ENCODE measurements at regions not wholly inside any gene's neighbourhood (a gene's known extent, or its start where the extent isn't known, plus 50 kb on each side); places are given as distances from the start of the nearest gene placed in this dataset.

DNA sequence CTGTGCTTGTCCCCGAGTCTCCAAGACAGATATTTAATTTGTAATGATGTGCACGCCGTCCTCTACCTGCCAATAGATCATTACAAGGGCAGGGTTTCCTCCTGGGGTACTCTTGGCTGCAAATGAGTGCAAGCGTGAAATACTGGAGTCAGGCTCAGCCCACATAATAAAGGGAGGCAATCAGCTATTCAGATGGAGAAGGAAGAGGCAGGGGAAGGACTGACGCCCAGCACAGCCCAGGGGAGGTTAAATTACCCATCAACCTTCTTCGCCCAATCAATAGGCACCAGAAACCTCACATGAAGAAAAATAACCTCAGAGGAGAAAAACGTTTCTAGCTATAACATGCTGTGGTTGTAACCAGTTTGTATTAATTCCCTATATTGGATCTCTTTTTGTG is 544.9 kb upstream of the ADARB2 start:
- no peak overlapping the region for H3K4ac ChIP-seq (ENCODE audit: low read length)
- WGBS, 2 donors (ENCODE audit: extremely low coverage in 2 of 2, insufficient read length in 2 of 2, insufficient replicate concordance in 1 of 2): no CpG with 5 or more reads among the region's 7 CpGs
- H3K4me2 ChIP-seq (ENCODE audit: insufficient read depth, low read length, poor library complexity, severe bottlenecking): no peak overlapping the region
- H2AFZ ChIP-seq (ENCODE audit: low read length): no peak overlapping the region
- H4K91ac ChIP-seq (ENCODE audit: low read depth, low read length, poor library complexity): no peak overlapping the region
- H2BK12ac ChIP-seq (ENCODE audit: low read length): no peak overlapping the region
- no peaks in the 10 kb centered on the region for H3K27me3 ChIP-seq (ENCODE audit: control insufficient read depth in 3 of 3, insufficient read depth in 3 of 3, low read depth in 1 of 3, low read length in 3 of 3)
- no peak overlapping the region for H3K27ac ChIP-seq (replicated peaks; ENCODE audit: low read length)
- no peaks in the 10 kb centered on the region for H3K9me3 ChIP-seq (replicated peaks in 1 of 2; ENCODE audit: control insufficient read depth in 2 of 2, insufficient read depth in 1 of 2, low read depth in 1 of 2, low read length in 2 of 2)
- H4K8ac ChIP-seq (ENCODE audit: low read depth, low read length): no peak overlapping the region
- H3K9ac ChIP-seq (ENCODE audit: low read depth, low read length, poor library complexity): no peak overlapping the region
- peaks cover 0 to 20% of the 10 kb centered on the region in 2 donors for H3K4me1 ChIP-seq (ENCODE audit: control insufficient read depth in 2 of 2, insufficient read depth in 1 of 2, low read depth in 1 of 2, low read length in 2 of 2)
- no peak overlapping the region for H3K4me3 ChIP-seq (ENCODE audit: low read length in 2 of 2)
- H2BK5ac ChIP-seq (ENCODE audit: low read length): no peak overlapping the region
- DNase-seq (ENCODE audit: low spot score): no peak
- H2BK120ac ChIP-seq (ENCODE audit: low read depth, low read length): no peak overlapping the region
- no peaks in the 10 kb centered on the region for H3K36me3 ChIP-seq (replicated peaks in 1 of 2; ENCODE audit: control insufficient read depth in 2 of 2, insufficient read depth in 2 of 2, low read length in 2 of 2)
- no peak overlapping the region for H3K23ac ChIP-seq (ENCODE audit: low read depth, low read length, poor library complexity)
- H2BK15ac ChIP-seq (ENCODE audit: low read length): no peak overlapping the region
- H3K79me1 ChIP-seq (ENCODE audit: low read depth, low read length): no peaks in the 10 kb centered on the region
- H3K14ac ChIP-seq (ENCODE audit: low read length): no peak overlapping the region
- no peak overlapping the region for H2AK5ac ChIP-seq (ENCODE audit: low read depth, low read length)
- H3K18ac ChIP-seq (ENCODE audit: low read length): no peak overlapping the region

GRCh38 chr10:2280713-2281300 is 543.5 kb upstream of the ADARB2 start:
- Histone ChIP-seq H2BK15ac (ENCODE audit: low read length) (no peak overlapping the region), H3K4ac (ENCODE audit: low read length) (no peak overlapping the region), H3K36me3 (replicated peaks in 1 of 2; ENCODE audit: control insufficient read depth in 2 of 2, insufficient read depth in 2 of 2, low read length in 2 of 2) (no peaks in the 10 kb centered on the region), H3K4me3 (ENCODE audit: low read length in 2 of 2) (no peak overlapping the region), H3K9me3 (replicated peaks in 1 of 2; ENCODE audit: control insufficient read depth in 2 of 2, insufficient read depth in 1 of 2, low read depth in 1 of 2, low read length in 2 of 2) (no peaks in the 10 kb centered on the region), H3K9ac (ENCODE audit: low read depth, low read length, poor library complexity) (no peak overlapping the region), H3K4me1 (ENCODE audit: control insufficient read depth in 2 of 2, insufficient read depth in 1 of 2, low read depth in 1 of 2, low read length in 2 of 2) (peaks cover 0 to 20% of the 10 kb centered on the region in 2 donors), H4K91ac (ENCODE audit: low read depth, low read length, poor library complexity) (no peak overlapping the region), H3K23ac (ENCODE audit: low read depth, low read length, poor library complexity) (no peak overlapping the region), H3K14ac (ENCODE audit: low read length) (no peak overlapping the region), H3K18ac (ENCODE audit: low read length) (no peak overlapping the region), H2AK5ac (ENCODE audit: low read depth, low read length) (no peak overlapping the region), H2BK12ac (ENCODE audit: low read length) (no peak overlapping the region), H3K79me1 (ENCODE audit: low read depth, low read length) (no peaks in the 10 kb centered on the region), H3K27ac (replicated peaks; ENCODE audit: low read length) (no peak overlapping the region), H2AFZ (ENCODE audit: low read length) (no peak overlapping the region), H3K27me3 (ENCODE audit: control insufficient read depth in 3 of 3, insufficient read depth in 3 of 3, low read depth in 1 of 3, low read length in 3 of 3) (no peaks in the 10 kb centered on the region), H2BK120ac (ENCODE audit: low read depth, low read length) (no peak overlapping the region), H3K4me2 (ENCODE audit: insufficient read depth, low read length, poor library complexity, severe bottlenecking) (no peak overlapping the region), H2BK5ac (ENCODE audit: low read length) (no peak overlapping the region), H4K8ac (ENCODE audit: low read depth, low read length) (no peak overlapping the region)
- peak; percentile 18 for DNase-seq (ENCODE audit: low spot score)
- no CpG with 5 or more reads among the region's 5 CpGs for WGBS, 2 donors (ENCODE audit: extremely low coverage in 2 of 2, insufficient read length in 2 of 2, insufficient replicate concordance in 1 of 2)

GRCh38 chr10:2279711-2280110 is 542.4 kb upstream of the ADARB2 start:
- Histone ChIP-seq H3K4me1 (ENCODE audit: control insufficient read depth in 2 of 2, insufficient read depth in 1 of 2, low read depth in 1 of 2, low read length in 2 of 2) (peaks cover 0 to 20% of the 10 kb centered on the region in 2 donors), H3K14ac (ENCODE audit: low read length) (no peak overlapping the region), H2BK120ac (ENCODE audit: low read depth, low read length) (no peak overlapping the region), H2BK5ac (ENCODE audit: low read length) (no peak overlapping the region), H3K36me3 (replicated peaks in 1 of 2; ENCODE audit: control insufficient read depth in 2 of 2, insufficient read depth in 2 of 2, low read length in 2 of 2) (no peaks in the 10 kb centered on the region), H4K8ac (ENCODE audit: low read depth, low read length) (no peak overlapping the region), H2AFZ (ENCODE audit: low read length) (no peak overlapping the region), H2BK12ac (ENCODE audit: low read length) (no peak overlapping the region), H3K9me3 (replicated peaks in 1 of 2; ENCODE audit: control insufficient read depth in 2 of 2, insufficient read depth in 1 of 2, low read depth in 1 of 2, low read length in 2 of 2) (no peaks in the 10 kb centered on the region), H3K27ac (replicated peaks; ENCODE audit: low read length) (no peak overlapping the region), H3K4me3 (ENCODE audit: low read length in 2 of 2) (no peak overlapping the region), H2BK15ac (ENCODE audit: low read length) (no peak overlapping the region), H3K4ac (ENCODE audit: low read length) (no peak overlapping the region), H3K4me2 (ENCODE audit: insufficient read depth, low read length, poor library complexity, severe bottlenecking) (no peak overlapping the region), H3K9ac (ENCODE audit: low read depth, low read length, poor library complexity) (no peak overlapping the region), H4K91ac (ENCODE audit: low read depth, low read length, poor library complexity) (no peak overlapping the region), H2AK5ac (ENCODE audit: low read depth, low read length) (no peak overlapping the region), H3K79me1 (ENCODE audit: low read depth, low read length) (no peaks in the 10 kb centered on the region), H3K18ac (ENCODE audit: low read length) (no peak overlapping the region), H3K23ac (ENCODE audit: low read depth, low read length, poor library complexity) (no peak overlapping the region), H3K27me3 (ENCODE audit: control insufficient read depth in 3 of 3, insufficient read depth in 3 of 3, low read depth in 1 of 3, low read length in 3 of 3) (no peaks in the 10 kb centered on the region)
- DNase-seq (ENCODE audit: low spot score): peak; percentile 32
- whole genome bisulfite sequencing, 2 donors (ENCODE audit: extremely low coverage in 2 of 2, insufficient read length in 2 of 2, insufficient replicate concordance in 1 of 2): no CpG with 5 or more reads among the region's 4 CpGs

DNA sequence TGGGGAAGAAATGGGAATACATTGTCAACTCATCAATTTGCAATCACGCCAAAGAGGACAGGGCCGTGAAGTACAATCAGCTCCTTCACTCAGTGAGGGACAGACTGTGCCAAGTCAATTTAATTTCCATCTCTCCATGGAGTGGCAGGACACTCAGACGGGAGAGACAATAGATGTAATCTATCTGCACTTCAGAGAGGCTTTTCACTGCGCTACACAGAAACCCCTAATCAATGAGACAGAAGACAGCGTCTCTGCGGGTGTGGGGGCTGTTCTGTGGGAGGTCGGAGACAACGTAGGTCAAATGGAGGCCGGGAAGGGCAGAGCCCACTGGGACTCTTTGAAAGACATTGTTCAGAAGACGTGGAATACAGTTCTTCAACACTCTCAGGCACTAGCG is 541.0 kb upstream of the ADARB2 start:
- H3K27ac ChIP-seq (replicated peaks; ENCODE audit: low read length): no peak overlapping the region
- no peak overlapping the region for H2AK5ac ChIP-seq (ENCODE audit: low read depth, low read length)
- H4K8ac ChIP-seq (ENCODE audit: low read depth, low read length): no peak overlapping the region
- no peak overlapping the region for H4K91ac ChIP-seq (ENCODE audit: low read depth, low read length, poor library complexity)
- H3K79me1 ChIP-seq (ENCODE audit: low read depth, low read length): no peaks in the 10 kb centered on the region
- peak overlapping the region; percentile 13 for H2AFZ ChIP-seq (ENCODE audit: low read length)
- no peak overlapping the region for H2BK120ac ChIP-seq (ENCODE audit: low read depth, low read length)
- no peak overlapping the region for H2BK5ac ChIP-seq (ENCODE audit: low read length)
- no peak overlapping the region for H2BK15ac ChIP-seq (ENCODE audit: low read length)
- no peak overlapping the region for H3K14ac ChIP-seq (ENCODE audit: low read length)
- WGBS, 2 donors (ENCODE audit: extremely low coverage in 2 of 2, insufficient read length in 2 of 2, insufficient replicate concordance in 1 of 2): no CpG with 5 or more reads among the region's 11 CpGs
- no peaks in the 10 kb centered on the region for H3K27me3 ChIP-seq (ENCODE audit: control insufficient read depth in 3 of 3, insufficient read depth in 3 of 3, low read depth in 1 of 3, low read length in 3 of 3)
- H3K4me3 ChIP-seq (ENCODE audit: low read length in 2 of 2): no peak overlapping the region
- no peak overlapping the region for H3K18ac ChIP-seq (ENCODE audit: low read length)
- no peak overlapping the region for H3K4me2 ChIP-seq (ENCODE audit: insufficient read depth, low read length, poor library complexity, severe bottlenecking)
- H3K9ac ChIP-seq (ENCODE audit: low read depth, low read length, poor library complexity): no peak overlapping the region
- no peak overlapping the region for H2BK12ac ChIP-seq (ENCODE audit: low read length)
- H3K4ac ChIP-seq (ENCODE audit: low read length): no peak overlapping the region
- DNase-seq (ENCODE audit: low spot score): peak; percentile 27
- no peak overlapping the region for H3K23ac ChIP-seq (ENCODE audit: low read depth, low read length, poor library complexity)
- H3K4me1 ChIP-seq (ENCODE audit: control insufficient read depth in 2 of 2, insufficient read depth in 1 of 2, low read depth in 1 of 2, low read length in 2 of 2): peaks cover 0 to 20% of the 10 kb centered on the region in 2 donors
- H3K9me3 ChIP-seq (replicated peaks in 1 of 2; ENCODE audit: control insufficient read depth in 2 of 2, insufficient read depth in 1 of 2, low read depth in 1 of 2, low read length in 2 of 2): no peaks in the 10 kb centered on the region
- H3K36me3 ChIP-seq (replicated peaks in 1 of 2; ENCODE audit: control insufficient read depth in 2 of 2, insufficient read depth in 2 of 2, low read length in 2 of 2): no peaks in the 10 kb centered on the region
